GM12891 (cell line): ENCODE measurements at regions not wholly inside any gene's neighbourhood (a gene's known extent, or its start where the extent isn't known, plus 50 kb on each side); places are given as distances from the start of the nearest gene placed in this dataset.

Experiments
- PAX5 ChIP-seq: IDR thresholded peaks from 2 replicates; pipeline ENCODE4 v1.6.1; 2011; ENCODE audit warnings: low read length, moderate library complexity, mild to moderate bottlenecking; ENCODE audit not compliant: insufficient read depth, severe bottlenecking
- POLR2A ChIP-seq: IDR thresholded peaks from 2 replicates; pipeline ENCODE4 v1.6.1; 2011; ENCODE audit warnings: low read depth, low read length, control low read depth
- POLR2AphosphoS5 ChIP-seq: IDR thresholded peaks from 2 replicates; pipeline ENCODE4 v1.6.1; 2011; ENCODE audit warnings: low read depth, low read length, control low read depth
- SPI1 ChIP-seq: IDR thresholded peaks from 2 replicates; pipeline ENCODE4 v1.6.1; 2011; ENCODE audit warnings: low read depth, low read length, control low read depth
- TAF1 ChIP-seq: IDR thresholded peaks from 2 replicates; pipeline ENCODE4 v1.6.1; 2011; ENCODE audit warnings: low read depth, low read length, control low read depth

DNA sequence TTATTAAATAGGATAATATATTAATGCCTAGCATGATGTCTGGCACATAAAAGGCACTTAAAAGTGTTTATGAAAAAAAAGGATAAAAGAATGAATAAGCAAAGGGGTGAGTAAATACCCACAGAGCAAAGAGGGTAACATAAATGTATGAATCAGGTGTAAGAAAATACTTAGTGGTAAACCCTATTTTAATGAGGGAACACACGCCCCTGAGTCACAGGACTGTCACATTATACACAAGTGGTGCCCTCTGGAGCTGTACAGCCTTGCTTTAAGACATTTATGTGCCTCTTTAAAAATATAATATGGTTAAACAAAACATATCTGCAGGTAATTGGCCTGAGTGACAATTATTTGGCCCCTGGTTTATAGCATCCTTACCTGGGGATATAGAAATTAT lies 78.1 kb upstream of the PTBP2 start:
- TF ChIP-seq POLR2AphosphoS5: no peak
- TF ChIP-seq POLR2A: no peak
- no peak for TF ChIP-seq SPI1
- TF ChIP-seq TAF1: no peak
- no peak for TF ChIP-seq PAX5
